Transverse colon (tissue), 4 donors: ENCODE measurements at regions not wholly inside any gene's neighbourhood (a gene's known extent, or its start where the extent isn't known, plus 50 kb on each side); places are given as distances from the start of the nearest gene placed in this dataset.

Source experiments
- CTCF ChIP-seq, 5 experiments: fragments of 200-600 bp in 3 of 5; fragments of 450-650 bp in 2 of 5; sonication (generic) in 3 of 5; IDR thresholded peaks; 1 replicate in 2 of 5; 2 replicates in 3 of 5; pipeline ENCODE4 v1.5.1; 2016 to 2017; ENCODE audit warnings: antibody characterized with exemption in 5 of 5, inconsistent platforms in 3 of 5, mild to moderate bottlenecking in 2 of 5, moderate library complexity in 1 of 5
- EP300 ChIP-seq: sonication (generic); formaldehyde crosslinking; IDR thresholded peaks from one replicate; pipeline ENCODE4 v1.6.1; 2017; ENCODE audit warnings: antibody characterized with exemption, low read depth
- POLR2A ChIP-seq: fragments of 450-650 bp; IDR thresholded peaks from one replicate; pipeline ENCODE4 v1.6.1; 2016; ENCODE audit warnings: antibody characterized with exemption, mild to moderate bottlenecking, moderate library complexity
- POLR2AphosphoS5 ChIP-seq, 3 donors: sonication (generic); formaldehyde crosslinking; IDR thresholded peaks; one replicate each; pipeline ENCODE4 v1.6.1; 2016; ENCODE audit warnings: antibody characterized with exemption in 3 of 3

GRCh38 chr6:142612956-142613355, 311.1 kb downstream of the ADGRG6 start:
- no peak for TF ChIP-seq EP300
- TF ChIP-seq CTCF (IDR thresholded peaks at IDR 0.05), result no peak
- TF ChIP-seq POLR2A, result no peak
- no peak for TF ChIP-seq POLR2AphosphoS5 (IDR thresholded peaks at IDR 0.05)
